Left ventricle myocardium inferior (tissue), 1 donor: ENCODE measurements at regions not wholly inside any gene's neighbourhood (a gene's known extent, or its start where the extent isn't known, plus 50 kb on each side); places are given as distances from the start of the nearest gene placed in this dataset.

Experiments used
- DNase-seq: peaks from one replicate; pipeline ENCODE4 v3.0.0-alpha.2; 2020
- H3K27ac ChIP-seq: fragments of 200-600 bp; replicated peaks from 2 replicates; pipeline ENCODE4 v1.8.0; 2021
- H3K27me3 ChIP-seq: fragments of 200-600 bp; 2 replicates; pipeline ENCODE4 v1.8.0; 2021; ENCODE audit warnings: low read depth
- H3K36me3 ChIP-seq: fragments of 200-600 bp; 2 replicates; pipeline ENCODE4 v1.8.0; 2021
- H3K4me1 ChIP-seq: fragments of 200-600 bp; 2 replicates; pipeline ENCODE4 v1.8.0; 2021
- H3K4me3 ChIP-seq: fragments of 200-600 bp; 2 replicates; pipeline ENCODE4 v1.8.0; 2021; ENCODE audit warnings: mild to moderate bottlenecking, moderate library complexity
- H3K9me3 ChIP-seq: fragments of 200-600 bp; replicated peaks from 2 replicates; pipeline ENCODE4 v1.8.0; 2021
- CTCF ChIP-seq: fragments of 200-600 bp; IDR thresholded peaks from 2 replicates; pipeline ENCODE4 v1.8.0; 2021; ENCODE audit warnings: antibody characterized with exemption, mild to moderate bottlenecking, borderline replicate concordance
- intact Hi-C: fragments of 100-400 bp; cut with micrococcal nuclease; formaldehyde crosslinking; loops from one replicate; pipeline ENCODE4 v1.11.0; 2022
- donor health status: DM: no; HTN: yes; CAD: no; lungs with severe emphysema.

GRCh38 chr3:147924755-147925154, 515.6 kb downstream of the ZIC1 start:
- no peak overlapping the region for H3K4me3 ChIP-seq
- no peak overlapping the region for H3K27ac ChIP-seq
- DNase-seq = no peak
- no peaks in the 10 kb centered on the region for H3K9me3 ChIP-seq
- intact Hi-C loops = no loop called here
- no peaks in the 10 kb centered on the region for H3K4me1 ChIP-seq
- no peak for TF ChIP-seq CTCF
- no peaks in the 10 kb centered on the region for H3K36me3 ChIP-seq
- no peaks in the 10 kb centered on the region for H3K27me3 ChIP-seq

- Histone ChIP-seq H3K4me3 (no peak overlapping the region), H3K27ac (no peak overlapping the region), H3K4me1 (no peaks in the 10 kb centered on the region), H3K36me3 (no peaks in the 10 kb centered on the region), H3K9me3 (no peaks in the 10 kb centered on the region), H3K27me3 (no peaks in the 10 kb centered on the region)
- DNase-seq = no peak
- TF ChIP-seq CTCF = no peak
- intact Hi-C loops = no loop called here
Measured at GRCh38 chr3:147925272-147925671, 516.1 kb downstream of the ZIC1 start.

- intact Hi-C loops = no loop called here
Measured at GRCh38 chr3:147930232-147930807, 521.2 kb downstream of the ZIC1 start.

GRCh38 chr3:147934451-147935180, 525.5 kb downstream of the ZIC1 start:
- no peaks in the 10 kb centered on the region for H3K27me3 ChIP-seq
- H3K9me3 ChIP-seq = no peaks in the 10 kb centered on the region
- no peak overlapping the region for H3K27ac ChIP-seq
- DNase-seq = no peak
- TF ChIP-seq CTCF = no peak
- H3K4me3 ChIP-seq = no peak overlapping the region
- intact Hi-C loops = no loop called here
- H3K4me1 ChIP-seq = no peaks in the 10 kb centered on the region
- H3K36me3 ChIP-seq = no peaks in the 10 kb centered on the region

More at GRCh38 chr3:147930232-147930807, 521.2 kb downstream of the ZIC1 start:
- H3K27me3 ChIP-seq = no peaks in the 10 kb centered on the region
- TF ChIP-seq CTCF = no peak
- H3K9me3 ChIP-seq = no peaks in the 10 kb centered on the region
- H3K4me1 ChIP-seq = no peaks in the 10 kb centered on the region
- no peak overlapping the region for H3K27ac ChIP-seq
- no peak overlapping the region for H3K4me3 ChIP-seq
- H3K36me3 ChIP-seq = no peaks in the 10 kb centered on the region
- DNase-seq = no peak

GRCh38 chr3:147937341-147937740, 528.2 kb downstream of the ZIC1 start:
- intact Hi-C loops = no loop called here
- H3K4me3 ChIP-seq = no peak overlapping the region
- no peak for DNase-seq
- no peak for TF ChIP-seq CTCF
- no peaks in the 10 kb centered on the region for H3K9me3 ChIP-seq
- no peaks in the 10 kb centered on the region for H3K36me3 ChIP-seq
- H3K27ac ChIP-seq = no peak overlapping the region
- H3K4me1 ChIP-seq = no peaks in the 10 kb centered on the region
- H3K27me3 ChIP-seq = no peaks in the 10 kb centered on the region
